ENCODE measurements at regions not wholly inside any gene's neighbourhood (a gene's known extent, or its start where the extent isn't known, plus 50 kb on each side); places are given as distances from the start of the nearest gene placed in this dataset.

DNA sequence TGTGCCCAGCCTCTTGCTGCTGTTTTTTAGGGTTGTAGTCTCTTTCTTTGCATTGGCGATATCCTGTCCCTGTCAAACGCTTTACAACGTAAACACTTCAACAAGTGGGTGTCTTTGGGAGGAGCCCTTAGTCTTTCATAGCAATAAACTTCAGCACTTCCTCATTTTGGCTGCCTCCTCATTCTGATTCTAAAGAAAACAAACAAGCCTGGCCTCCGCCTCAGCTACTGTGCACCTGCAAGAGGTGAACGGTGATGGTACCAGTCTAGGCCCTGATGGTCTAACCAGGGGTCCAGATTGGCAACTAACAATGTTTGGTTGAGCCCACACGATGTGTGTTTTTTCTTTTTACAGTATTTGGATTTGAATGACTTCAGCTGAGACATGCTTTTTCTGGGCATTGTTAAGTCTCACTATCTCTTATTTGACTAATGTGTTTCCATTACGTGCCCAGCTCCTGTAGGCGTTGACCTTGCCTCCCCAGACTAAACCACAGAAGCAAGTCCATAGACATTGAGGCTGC lies 53.2 kb upstream of the CUL3 start:
- TF ChIP-seq, protein P1, sequence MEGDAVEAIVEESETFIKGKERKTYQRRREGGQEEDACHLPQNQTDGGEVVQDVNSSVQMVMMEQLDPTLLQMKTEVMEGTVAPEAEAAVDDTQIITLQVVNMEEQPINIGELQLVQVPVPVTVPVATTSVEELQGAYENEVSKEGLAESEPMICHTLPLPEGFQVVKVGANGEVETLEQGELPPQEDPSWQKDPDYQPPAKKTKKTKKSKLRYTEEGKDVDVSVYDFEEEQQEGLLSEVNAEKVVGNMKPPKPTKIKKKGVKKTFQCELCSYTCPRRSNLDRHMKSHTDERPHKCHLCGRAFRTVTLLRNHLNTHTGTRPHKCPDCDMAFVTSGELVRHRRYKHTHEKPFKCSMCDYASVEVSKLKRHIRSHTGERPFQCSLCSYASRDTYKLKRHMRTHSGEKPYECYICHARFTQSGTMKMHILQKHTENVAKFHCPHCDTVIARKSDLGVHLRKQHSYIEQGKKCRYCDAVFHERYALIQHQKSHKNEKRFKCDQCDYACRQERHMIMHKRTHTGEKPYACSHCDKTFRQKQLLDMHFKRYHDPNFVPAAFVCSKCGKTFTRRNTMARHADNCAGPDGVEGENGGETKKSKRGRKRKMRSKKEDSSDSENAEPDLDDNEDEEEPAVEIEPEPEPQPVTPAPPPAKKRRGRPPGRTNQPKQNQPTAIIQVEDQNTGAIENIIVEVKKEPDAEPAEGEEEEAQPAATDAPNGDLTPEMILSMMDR (IDR thresholded peaks at IDR 0.05): no peak
- TF ChIP-seq POLR2A (IDR thresholded peaks at IDR 0.05) (no peak), POLR2AphosphoS5 (IDR thresholded peaks at IDR 0.05) (no peak), EP300 (IDR thresholded peaks at IDR 0.05) (no peak)
